ENCODE measurements at regions not wholly inside any gene's neighbourhood (a gene's known extent, or its start where the extent isn't known, plus 50 kb on each side); places are given as distances from the start of the nearest gene placed in this dataset.

GRCh38 chr10:71040343-71040742, 152.0 kb upstream of the PCBD1 start:
- no peaks in the 10 kb centered on the region for H3K4me1 ChIP-seq (ENCODE audit: control insufficient read depth in 1 of 2, low read depth in 2 of 2)
- H3K27me3 ChIP-seq (replicated peaks; ENCODE audit: insufficient read depth), result no peaks in the 10 kb centered on the region
- ATAC-seq (ENCODE audit: insufficient number of reproducible peaks, low FRiP score, low read depth) (no peak), DNase-seq (ENCODE audit: low spot score) (no peak)
- no peaks in the 10 kb centered on the region for H3K9me3 ChIP-seq
- no peak for TF ChIP-seq CTCF (IDR thresholded peaks at IDR 0.05)
- no peaks in the 10 kb centered on the region for H3K36me3 ChIP-seq
- no peak overlapping the region for H3K27ac ChIP-seq
- no peak overlapping the region for H3K4me3 ChIP-seq

GRCh38 chr10:71040846-71041605, 152.7 kb upstream of the PCBD1 start:
- DNase-seq (ENCODE audit: low spot score) (no peak), ATAC-seq (ENCODE audit: insufficient number of reproducible peaks, low FRiP score, low read depth) (no peak)
- H3K4me3 ChIP-seq, result no peak overlapping the region
- no peaks in the 10 kb centered on the region for H3K36me3 ChIP-seq
- H3K27me3 ChIP-seq (replicated peaks; ENCODE audit: insufficient read depth), result no peaks in the 10 kb centered on the region
- no peak for TF ChIP-seq CTCF (IDR thresholded peaks at IDR 0.05)
- no peaks in the 10 kb centered on the region for H3K4me1 ChIP-seq (ENCODE audit: control insufficient read depth in 1 of 2, low read depth in 2 of 2)
- no peaks in the 10 kb centered on the region for H3K9me3 ChIP-seq
- H3K27ac ChIP-seq, result no peak overlapping the region

GRCh38 chr10:71042216-71042615, 153.9 kb upstream of the PCBD1 start:
- no peaks in the 10 kb centered on the region for H3K9me3 ChIP-seq
- no peak for TF ChIP-seq CTCF (IDR thresholded peaks at IDR 0.05)
- no peak overlapping the region for H3K27ac ChIP-seq
- no peak overlapping the region for H3K4me3 ChIP-seq
- H3K27me3 ChIP-seq (replicated peaks; ENCODE audit: insufficient read depth), result no peaks in the 10 kb centered on the region
- ATAC-seq (ENCODE audit: insufficient number of reproducible peaks, low FRiP score, low read depth), result no peak
- no peaks in the 10 kb centered on the region for H3K4me1 ChIP-seq (ENCODE audit: control insufficient read depth in 1 of 2, low read depth in 2 of 2)
- no peaks in the 10 kb centered on the region for H3K36me3 ChIP-seq
- no peak for DNase-seq (ENCODE audit: low spot score)

GRCh38 chr10:71042699-71043098, 154.3 kb upstream of the PCBD1 start:
- no peaks in the 10 kb centered on the region for H3K9me3 ChIP-seq
- DNase-seq (ENCODE audit: low spot score) (no peak), ATAC-seq (ENCODE audit: insufficient number of reproducible peaks, low FRiP score, low read depth) (no peak)
- H3K27me3 ChIP-seq (replicated peaks; ENCODE audit: insufficient read depth), result no peaks in the 10 kb centered on the region
- no peak for TF ChIP-seq CTCF (IDR thresholded peaks at IDR 0.05)
- no peak overlapping the region for H3K4me3 ChIP-seq
- H3K4me1 ChIP-seq (ENCODE audit: control insufficient read depth in 1 of 2, low read depth in 2 of 2), result no peaks in the 10 kb centered on the region
- no peaks in the 10 kb centered on the region for H3K36me3 ChIP-seq
- no peak overlapping the region for H3K27ac ChIP-seq

GRCh38 chr10:71043858-71044257, 155.5 kb upstream of the PCBD1 start:
- no peaks in the 10 kb centered on the region for H3K4me1 ChIP-seq (ENCODE audit: control insufficient read depth in 1 of 2, low read depth in 2 of 2)
- no peaks in the 10 kb centered on the region for H3K36me3 ChIP-seq
- TF ChIP-seq CTCF (IDR thresholded peaks at IDR 0.05), result no peak
- H3K27me3 ChIP-seq (replicated peaks; ENCODE audit: insufficient read depth), result no peaks in the 10 kb centered on the region
- no peak overlapping the region for H3K27ac ChIP-seq
- H3K4me3 ChIP-seq, result no peak overlapping the region
- DNase-seq (ENCODE audit: low spot score) (no peak), ATAC-seq (ENCODE audit: insufficient number of reproducible peaks, low FRiP score, low read depth) (no peak)
- no peaks in the 10 kb centered on the region for H3K9me3 ChIP-seq

Measured in thoracic aorta (tissue), 2 donors.